Right atrium auricular region (tissue), 2 donors: ENCODE measurements at regions not wholly inside any gene's neighbourhood (a gene's known extent, or its start where the extent isn't known, plus 50 kb on each side); places are given as distances from the start of the nearest gene placed in this dataset.

Source experiments
- DNase-seq: peaks from one replicate; pipeline ENCODE4 v3.0.0-alpha.2; 2019; ENCODE audit warnings: low spot score
- H3K27ac ChIP-seq, 2 donors: fragments of 200-600 bp; sonication (generic); 1 replicate in 1 of 2; 2 replicates in 1 of 2; pipeline ENCODE4 v1.5.1; 2016 to 2019
- H3K27me3 ChIP-seq, 2 donors: fragments of 200-600 bp; sonication (generic); one replicate each; pipeline versions ENCODE4 v1.5.1 to v1.6.0; 2017 to 2019
- H3K36me3 ChIP-seq: fragments of 200-600 bp; sonication (generic); one replicate; pipeline ENCODE4 v1.5.1; 2016
- H3K4me1 ChIP-seq, 2 donors: fragments of 200-600 bp; sonication (generic); one replicate each; pipeline versions ENCODE4 v1.5.1 to v1.6.0; 2017 to 2019
- H3K4me3 ChIP-seq, 2 donors: fragments of 200-600 bp; sonication (generic); 1 replicate in 1 of 2; 2 replicates in 1 of 2; pipeline ENCODE4 v1.5.1; 2017 to 2019; ENCODE audit warnings: mild to moderate bottlenecking in 1 of 2, moderate library complexity in 1 of 2
- H3K9me3 ChIP-seq, 2 donors: fragments of 200-600 bp; sonication (generic); one replicate each; pipeline ENCODE4 v1.5.1; 2019
- CTCF ChIP-seq, 2 donors: fragments of 200-600 bp; sonication (generic); IDR thresholded peaks; one replicate each; pipeline ENCODE4 v1.5.1; 2019; ENCODE audit warnings: antibody characterized with exemption in 2 of 2

DNA sequence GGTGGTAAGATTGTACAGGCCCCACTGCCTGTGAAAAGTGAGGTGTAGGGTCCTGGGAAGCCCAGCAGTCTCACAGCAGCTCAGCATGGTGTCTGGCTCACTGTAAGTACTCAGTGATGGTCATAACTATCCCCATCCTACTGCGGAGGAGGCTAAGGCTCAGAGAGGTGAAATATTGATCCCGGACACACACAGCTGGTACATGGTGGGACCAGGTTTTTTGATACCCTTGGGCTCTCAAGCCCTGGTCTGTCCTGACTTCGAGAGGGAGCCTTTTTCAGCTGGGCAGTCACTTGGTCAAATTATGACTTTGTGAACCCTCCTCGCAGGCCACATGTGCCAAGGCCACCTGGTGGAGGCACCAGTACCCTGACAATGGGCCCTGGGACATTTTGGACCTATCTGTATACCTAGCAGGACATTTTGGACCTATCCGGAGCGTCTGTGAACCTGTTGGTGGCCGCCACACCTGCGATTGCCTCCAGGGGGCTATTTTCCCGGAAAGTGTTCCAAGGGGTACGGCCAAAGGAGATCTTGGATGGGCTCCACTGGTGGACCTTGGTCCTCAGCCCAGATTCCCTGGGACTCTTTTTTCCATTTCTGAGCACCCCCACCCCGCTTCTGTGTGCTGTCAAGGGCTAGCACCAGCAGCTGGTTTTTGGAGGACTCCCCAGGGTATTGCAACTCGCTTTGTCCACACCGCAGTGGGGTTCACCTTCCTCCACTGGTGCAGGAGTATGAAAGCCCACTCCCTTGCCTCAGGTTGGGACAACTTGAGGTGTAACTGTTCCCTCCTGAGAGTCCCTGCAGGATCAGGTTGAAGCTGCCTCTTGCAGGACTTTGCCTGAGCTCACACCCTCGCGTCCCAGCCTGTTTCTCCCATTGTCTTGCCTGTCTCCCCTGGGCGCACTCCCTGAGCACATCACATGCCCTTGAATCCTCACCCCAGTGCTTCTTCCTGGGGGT lies 83.6 kb upstream of the NKD1 start:
- TF ChIP-seq CTCF (IDR thresholded peaks at IDR 0.05): no peak
- H3K36me3 ChIP-seq: no peaks in the 10 kb centered on the region
- H3K4me3 ChIP-seq: no peak overlapping the region
- H3K27ac ChIP-seq: no peak overlapping the region
- DNase-seq: no peak
- H3K9me3 ChIP-seq: no peaks in the 10 kb centered on the region
- peaks cover 0 to 8% of the 10 kb centered on the region in 2 donors for H3K4me1 ChIP-seq
- H3K27me3 ChIP-seq: no peaks in the 10 kb centered on the region

DNA sequence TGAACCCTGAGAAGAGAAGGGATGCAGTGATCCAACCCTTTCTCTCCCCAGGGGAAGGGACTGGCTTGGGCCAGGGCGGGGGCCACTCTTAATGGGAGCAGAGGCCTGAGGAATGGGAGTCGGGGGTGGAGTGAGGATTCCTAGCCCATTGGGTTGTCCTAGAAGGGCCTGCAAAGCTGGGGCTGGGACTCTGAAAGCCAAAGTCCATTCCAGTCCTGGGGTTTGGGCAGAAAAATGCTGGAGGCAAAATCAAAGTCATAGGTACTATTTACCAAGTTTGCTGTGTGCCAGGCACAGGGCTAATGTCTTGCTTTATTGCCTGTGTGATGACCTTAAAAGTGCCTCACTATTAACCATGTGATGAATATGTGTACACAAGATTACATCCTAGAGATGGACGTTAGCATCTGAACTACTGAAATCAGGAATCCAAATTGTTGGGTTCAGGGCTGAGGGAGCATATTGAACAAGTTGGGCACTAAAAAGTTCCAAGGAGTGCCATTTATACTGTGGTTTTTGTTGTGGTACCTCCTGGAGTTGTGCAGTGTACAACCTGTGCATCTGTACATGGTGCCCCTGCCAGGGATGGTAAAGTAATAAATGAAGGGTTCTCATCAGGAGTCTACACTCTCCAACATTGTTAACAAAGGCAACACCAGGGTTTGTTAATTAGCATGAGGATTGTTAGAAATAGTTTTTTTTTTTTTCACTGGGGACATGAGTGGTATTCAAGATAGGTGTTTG lies 84.4 kb upstream of the NKD1 start:
- no peaks in the 10 kb centered on the region for H3K36me3 ChIP-seq
- H3K4me1 ChIP-seq: peaks cover 0 to 8% of the 10 kb centered on the region in 2 donors
- H3K27me3 ChIP-seq: no peaks in the 10 kb centered on the region
- no peak overlapping the region for H3K27ac ChIP-seq
- no peak for DNase-seq
- no peak for TF ChIP-seq CTCF (IDR thresholded peaks at IDR 0.05)
- H3K4me3 ChIP-seq: no peak overlapping the region
- H3K9me3 ChIP-seq: no peaks in the 10 kb centered on the region

- no peaks in the 10 kb centered on the region for H3K9me3 ChIP-seq
- TF ChIP-seq CTCF (IDR thresholded peaks at IDR 0.05): no peak
- H3K4me3 ChIP-seq: no peak overlapping the region
- H3K4me1 ChIP-seq: peaks cover 0 to 4% of the 10 kb centered on the region in 2 donors
- no peak for DNase-seq
- H3K36me3 ChIP-seq: no peaks in the 10 kb centered on the region
- H3K27me3 ChIP-seq: no peaks in the 10 kb centered on the region
- H3K27ac ChIP-seq: no peak overlapping the region
These were observed 85.2 kb upstream of the NKD1 start for GRCh38 chr16:50462793-50463507.

DNA sequence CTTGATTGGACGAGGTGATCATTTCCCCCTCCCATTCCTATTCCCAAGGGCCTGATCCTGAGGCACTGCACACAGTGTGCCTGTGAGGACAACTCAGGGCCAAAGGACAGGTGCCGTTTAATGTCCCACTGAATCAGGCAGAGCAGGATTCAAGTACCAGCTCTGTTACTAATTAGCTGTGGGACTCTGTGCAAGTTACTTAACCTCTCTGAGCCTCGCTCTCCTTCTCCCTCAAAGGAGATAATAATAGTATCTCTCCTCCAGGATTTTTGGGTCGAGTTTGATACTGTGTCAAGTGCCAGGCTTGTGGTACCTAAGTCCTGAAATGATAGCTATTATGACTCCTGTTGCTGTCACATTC lies 86.8 kb upstream of the NKD1 start:
- H3K27me3 ChIP-seq: no peaks in the 10 kb centered on the region
- H3K9me3 ChIP-seq: no peaks in the 10 kb centered on the region

More for the DNA sequence above, 86.8 kb upstream of the NKD1 start:
- DNase-seq: no peak
- Histone ChIP-seq H3K36me3 (no peaks in the 10 kb centered on the region), H3K27ac (no peak overlapping the region), H3K4me3 (no peak overlapping the region), H3K4me1 (no peaks in the 10 kb centered on the region)
- no peak for TF ChIP-seq CTCF (IDR thresholded peaks at IDR 0.05)
